Right cardiac atrium (tissue), 5 donors: ENCODE measurements at regions not wholly inside any gene's neighbourhood (a gene's known extent, or its start where the extent isn't known, plus 50 kb on each side); places are given as distances from the start of the nearest gene placed in this dataset.
"Not testable (repeated sequence)": the region's sequence is repeated elsewhere in the genome, so short reads cannot be mapped to it uniquely, and the experiment has no call there.

ENCODE experiments used
- ATAC-seq, 2 donors: fragments of 200-7000 bp; cut with Tn5 transposase; one replicate each; pipeline versions ENCODE4 v1.8.0 to v1.9.1; 2020; ENCODE audit warnings: moderate library complexity in 2 of 2, mild to moderate bottlenecking in 1 of 2
- DNase-seq, 3 donors: peaks; one replicate each; pipeline ENCODE4 v3.0.0-alpha.2; 2020
- H3K27ac ChIP-seq: one replicate; pipeline ENCODE4 v1.5.1; 2013; ENCODE audit warnings: mild to moderate bottlenecking, low read length, control low read depth, moderate library complexity
- H3K27me3 ChIP-seq: one replicate; pipeline ENCODE4 v1.6.1; 2013; ENCODE audit not compliant: control insufficient read depth, insufficient read depth
- H3K4me1 ChIP-seq: one replicate; pipeline ENCODE4 v1.6.1; 2013; ENCODE audit warnings: low read length; ENCODE audit not compliant: control insufficient read depth, insufficient read depth
- H3K4me3 ChIP-seq: one replicate; pipeline ENCODE4 v1.5.1; 2013; ENCODE audit warnings: low read length, control low read depth
- H3K9me3 ChIP-seq: one replicate; pipeline ENCODE4 v1.6.1; 2013; ENCODE audit warnings: low read length; ENCODE audit not compliant: control insufficient read depth
- WGBS: extraction: QIAGEN DNeasy Blood & Tissue Kit; methylation state at CpG from one replicate; pipeline ENCODE4 v1.1.7; 2013; 5-methylcytosine and 5-hydroxymethylcytosine counted together
- intact Hi-C, 4 donors: fragments of 100-400 bp; cut with DNase I; formaldehyde crosslinking; loops; one replicate each; pipeline versions ENCODE4 v1.11.0 to v1.14.0; 2022 to 2023
- donor health status: healthy with polysubstance abuse.
- donor health status: DM: no; HTN: yes; CAD: no.
- donor health status: DM: no; HTN: no; CAD: no.
- donor health status: DM: no; HTN: yes; CAD: no; lungs with severe emphysema.
- donor health status: DM: yes; HTN: yes; CAD: no.

- intact Hi-C loops, DNase-seq, H3K4me1 ChIP-seq, H3K27me3 ChIP-seq, H3K4me3 ChIP-seq, H3K27ac ChIP-seq, H3K9me3 ChIP-seq, ATAC-seq: not testable (repeated sequence)
- WGBS = 52% methylated on average over 1 of the region's 1 CpG
Observed at GRCh38 chr2:105506860-105507259, 108.0 kb upstream of the FHL2 start.

DNA sequence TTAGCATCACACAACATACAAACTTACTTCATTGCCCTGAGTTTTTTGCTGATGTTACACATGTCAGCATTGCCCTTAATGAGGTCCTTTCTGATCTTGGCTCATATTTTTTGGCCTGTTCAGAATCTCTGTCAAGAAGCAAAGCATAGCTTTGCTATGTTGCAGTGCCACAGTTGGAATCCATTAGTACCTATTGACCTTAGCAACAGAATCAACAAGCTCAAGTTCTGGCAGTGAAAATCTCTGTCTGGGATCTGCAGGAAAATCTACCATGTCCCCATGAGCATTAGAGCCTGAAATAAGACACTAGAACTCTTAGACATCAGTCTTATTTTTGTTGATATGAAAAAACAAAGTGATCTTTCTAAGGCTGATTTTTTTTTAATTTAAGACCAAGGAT lies 105.6 kb upstream of the FHL2 start:
- Histone ChIP-seq H3K4me1 (no peaks in the 10 kb centered on the region), H3K4me3 (no peak overlapping the region), H3K27me3 (no peaks in the 10 kb centered on the region), H3K9me3 (no peaks in the 10 kb centered on the region), H3K27ac (no peak overlapping the region)
- DNase-seq = no peak
- intact Hi-C loops = no loop called here
- peak in 1 of 2 donors; percentile 23 for ATAC-seq

- DNase-seq (no peak), ATAC-seq (no peak)
- Histone ChIP-seq H3K4me1 (no peaks in the 10 kb centered on the region), H3K9me3 (no peaks in the 10 kb centered on the region), H3K27me3 (no peaks in the 10 kb centered on the region), H3K27ac (no peak overlapping the region), H3K4me3 (no peak overlapping the region)
- WGBS = 79% methylated on average over 2 of the region's 2 CpGs
- intact Hi-C loops = no loop called here
Observed at GRCh38 chr2:105502625-105503334, 103.9 kb upstream of the FHL2 start.

GRCh38 chr2:105498281-105498846 lies 99.5 kb upstream of the FHL2 start:
- peaks cover 8% of the 10 kb centered on the region for H3K4me1 ChIP-seq
- H3K9me3 ChIP-seq = no peaks in the 10 kb centered on the region
- H3K4me3 ChIP-seq = no peak overlapping the region
- ATAC-seq (peak; percentile 67 to 73), DNase-seq (peak in 1 of 3 donors; percentile 66)
- intact Hi-C loops = loop anchor here in 2 of 4 donors (5.0 to 10.0 kb wide), 2 partner anchors 66 to 114 kb away; no protein-coding TSS in a partner anchor
- no peaks in the 10 kb centered on the region for H3K27me3 ChIP-seq
- WGBS = 53% methylated on average over 5 of the region's 5 CpGs
- H3K27ac ChIP-seq = peak overlapping the region; percentile 33

- Histone ChIP-seq H3K9me3 (no peaks in the 10 kb centered on the region), H3K4me1 (peaks cover 8% of the 10 kb centered on the region), H3K27me3 (no peaks in the 10 kb centered on the region), H3K4me3 (no peak overlapping the region), H3K27ac (peak overlapping the region; percentile 94)
- intact Hi-C loops = loop anchor here in 2 of 4 donors (5.0 to 10.0 kb wide), 2 partner anchors 65 to 112 kb away; no protein-coding TSS in a partner anchor
- DNase-seq (no peak), ATAC-seq (no peak)
- WGBS = 78% methylated on average over 4 of the region's 4 CpGs
Observed at GRCh38 chr2:105497094-105497493, 98.2 kb upstream of the FHL2 start.

DNA sequence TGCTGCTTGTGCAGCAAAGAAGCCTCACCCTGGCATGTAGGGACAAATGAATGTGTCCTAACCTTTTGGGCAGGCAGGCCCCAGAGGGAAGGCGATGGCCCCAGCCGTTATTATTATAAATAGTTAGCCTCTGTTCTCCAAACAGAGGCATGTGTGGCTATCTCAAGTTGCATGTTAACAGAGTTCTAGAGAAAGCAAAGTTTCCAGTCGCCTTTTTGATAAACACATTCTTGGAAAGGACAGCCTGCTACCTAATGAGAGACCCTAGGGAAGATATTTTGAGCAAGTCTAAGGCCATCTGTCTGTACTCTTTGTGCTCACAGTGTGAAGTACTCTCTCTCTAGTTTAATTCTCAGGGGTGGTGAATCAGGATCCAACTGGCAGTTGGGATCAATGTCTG lies 97.4 kb upstream of the FHL2 start:
- peak; percentile 73 to 82 for ATAC-seq
- Histone ChIP-seq H3K4me1 (peaks cover 8% of the 10 kb centered on the region), H3K27me3 (no peaks in the 10 kb centered on the region), H3K27ac (peak overlapping the region; percentile 94), H3K9me3 (no peaks in the 10 kb centered on the region), H3K4me3 (no peak overlapping the region)
- WGBS = 28% methylated on average over 3 of the region's 3 CpGs
- intact Hi-C loops = loop anchor here in 2 of 4 donors (5.0 to 10.0 kb wide), 2 partner anchors 64 to 111 kb away; no protein-coding TSS in a partner anchor
- peak in 2 of 3 donors; percentile 62 to 66 for DNase-seq

DNA sequence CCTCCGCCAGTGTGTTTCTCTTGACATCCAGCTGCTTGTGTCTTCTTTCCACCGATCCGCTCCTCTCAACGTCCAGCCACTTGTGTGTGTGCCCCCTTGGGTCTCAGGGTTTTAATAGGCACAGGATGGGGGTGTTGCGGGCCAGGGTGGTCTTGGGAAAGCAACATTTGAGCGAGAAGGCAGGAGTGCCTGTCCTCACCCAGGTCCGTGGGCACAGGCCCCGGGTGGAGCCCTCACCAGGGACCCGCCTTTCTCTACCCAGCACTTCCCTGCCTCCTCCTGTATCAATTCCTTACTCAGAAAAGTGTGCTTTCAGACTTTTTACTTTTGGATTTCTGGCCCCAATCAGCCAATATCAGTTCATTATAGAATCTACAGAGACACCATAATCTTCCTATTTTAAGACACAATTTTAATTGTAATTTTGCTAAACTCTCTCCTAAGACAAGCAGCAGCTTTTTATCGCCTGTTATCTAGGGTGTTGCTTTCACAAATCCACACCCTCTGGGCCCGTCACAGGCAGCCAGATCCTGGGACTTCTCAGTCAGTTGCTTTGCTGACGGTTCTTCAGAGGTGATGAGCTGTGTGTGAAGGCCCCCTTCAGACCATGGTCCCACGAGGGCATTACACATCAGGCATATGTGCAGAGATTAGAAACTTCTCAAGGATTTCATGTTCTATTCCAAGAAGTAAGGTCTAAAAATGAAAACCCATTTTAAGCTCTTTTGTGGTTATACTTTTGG lies 96.0 kb upstream of the FHL2 start:
- Histone ChIP-seq H3K4me1 (peaks cover 8% of the 10 kb centered on the region), H3K9me3 (no peaks in the 10 kb centered on the region), H3K27ac (peak overlapping the region; percentile 43), H3K4me3 (no peak overlapping the region), H3K27me3 (no peaks in the 10 kb centered on the region)
- intact Hi-C loops = loop anchor here in 2 of 4 donors (5.0 to 10.0 kb wide), 2 partner anchors 63 to 110 kb away; no protein-coding TSS in a partner anchor
- ATAC-seq (peak; percentile 87 to 89), DNase-seq (peak; percentile 54 to 84 (median 81))
- 55% methylated on average over 13 of the region's 13 CpGs for WGBS

DNA sequence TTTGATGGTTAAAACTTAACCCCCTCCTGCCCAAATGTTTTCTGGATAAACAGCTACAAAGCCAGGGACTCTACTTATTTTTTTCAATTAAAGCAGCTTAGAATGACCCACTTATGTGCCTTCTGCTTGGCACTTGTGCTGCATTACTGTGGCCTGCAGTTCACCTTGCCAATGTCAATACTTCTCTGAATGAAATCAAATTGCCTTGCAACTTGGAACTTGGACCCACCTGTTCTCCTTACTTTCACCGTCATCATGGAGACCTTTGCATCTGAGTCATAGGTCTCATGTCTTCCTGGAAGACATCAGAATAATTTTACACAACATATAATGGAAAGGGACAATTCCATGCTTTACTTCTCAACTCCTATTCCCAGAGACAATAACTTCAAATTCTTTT lies 92.1 kb upstream of the FHL2 start:
- H3K27me3 ChIP-seq = no peaks in the 10 kb centered on the region
- H3K4me3 ChIP-seq = no peak overlapping the region
- ATAC-seq (no peak), DNase-seq (no peak)
- peaks cover 5% of the 10 kb centered on the region for H3K4me1 ChIP-seq
- H3K27ac ChIP-seq = no peak overlapping the region
- intact Hi-C loops = loop anchor here in 1 of 4 donors (10.0 kb wide), 1 partner anchor 106 kb away; no protein-coding TSS in a partner anchor
- no peaks in the 10 kb centered on the region for H3K9me3 ChIP-seq
- 92% methylated on average over 1 of the region's 1 CpG for WGBS

- intact Hi-C loops = loop anchor here in 1 of 4 donors (10.0 kb wide), 1 partner anchor 105 kb away; no protein-coding TSS in a partner anchor
- Histone ChIP-seq H3K4me1 (peaks cover 3% of the 10 kb centered on the region), H3K27me3 (no peaks in the 10 kb centered on the region), H3K9me3 (no peaks in the 10 kb centered on the region), H3K27ac (no peak overlapping the region), H3K4me3 (no peak overlapping the region)
- ATAC-seq = peak; percentile 4 to 53
- DNase-seq = no peak
- WGBS = 26% methylated on average over 4 of the region's 4 CpGs
Observed at GRCh38 chr2:105490204-105490603, 91.4 kb upstream of the FHL2 start.

DNA sequence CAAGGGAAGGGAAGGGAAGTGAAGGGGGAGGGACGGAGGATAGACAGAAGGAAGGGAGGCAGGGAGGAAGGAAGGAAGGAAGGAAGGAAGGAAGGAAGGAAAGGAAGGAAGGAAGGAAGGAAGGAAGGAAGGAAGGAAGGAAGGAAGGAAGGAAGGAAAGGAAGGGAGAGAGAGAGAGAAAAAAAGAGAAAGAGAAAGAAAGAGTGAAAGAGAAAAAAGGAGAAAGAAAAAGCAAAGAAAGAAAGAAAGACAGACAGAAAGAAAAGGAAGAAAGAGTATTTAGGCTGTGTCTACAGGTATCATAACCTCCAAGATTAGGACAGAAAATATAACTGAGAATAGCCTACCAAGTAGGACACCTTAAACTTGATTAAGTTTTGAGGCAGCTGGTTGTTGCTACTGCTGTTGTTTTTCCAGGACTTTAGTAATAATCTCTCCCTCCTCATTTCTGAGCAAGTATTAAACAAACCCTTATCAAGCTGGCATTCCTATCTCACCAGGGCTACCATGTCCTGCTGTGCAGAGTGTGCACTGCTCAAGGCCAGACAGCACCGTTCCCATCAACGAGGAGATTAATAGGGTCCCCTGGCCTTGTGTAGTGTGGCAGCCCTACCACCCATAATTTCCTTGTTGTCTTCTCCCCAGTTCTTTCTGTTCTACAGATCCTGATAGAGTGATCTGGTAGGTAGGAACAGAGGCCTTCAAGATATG lies 90.5 kb upstream of the FHL2 start:
- no peak for DNase-seq
- Histone ChIP-seq H3K4me3 (no peak overlapping the region), H3K27ac (peak overlapping the region; percentile 83), H3K4me1 (peaks cover 3% of the 10 kb centered on the region), H3K27me3 (no peaks in the 10 kb centered on the region), H3K9me3 (no peaks in the 10 kb centered on the region)
- intact Hi-C loops = loop anchor here in 2 of 4 donors (5.0 kb wide), 1 partner anchor 47 kb away; no protein-coding TSS in a partner anchor
- WGBS = 42% methylated on average over 3 of the region's 3 CpGs
- ATAC-seq = no peak
